Endodermal cell (in vitro differentiated cells): ENCODE measurements at regions not wholly inside any gene's neighbourhood (a gene's known extent, or its start where the extent isn't known, plus 50 kb on each side); places are given as distances from the start of the nearest gene placed in this dataset.

ENCODE experiments used
- DNase-seq: peaks from one replicate; pipeline ENCODE4 v3.0.0-alpha.2; 2017
- H3K27ac ChIP-seq: 2 replicates; pipeline ENCODE4 v1.5.1; 2013; ENCODE audit warnings: mild to moderate bottlenecking, low read depth, low read length, moderate library complexity
- H3K27me3 ChIP-seq: 2 replicates; pipeline ENCODE4 v1.6.1; 2013; ENCODE audit warnings: mild to moderate bottlenecking, low read length, moderate library complexity; ENCODE audit not compliant: insufficient read depth, control insufficient read depth, poor library complexity, severe bottlenecking
- H3K36me3 ChIP-seq: 2 replicates; pipeline ENCODE4 v1.7.0; 2013; ENCODE audit warnings: mild to moderate bottlenecking, low read length, moderate library complexity; ENCODE audit not compliant: control insufficient read depth, insufficient read depth
- H3K4me1 ChIP-seq: one replicate; pipeline ENCODE4 v1.7.0; 2013; ENCODE audit warnings: low read length; ENCODE audit not compliant: control insufficient read depth, insufficient read depth
- H3K4me3 ChIP-seq: 2 replicates; pipeline ENCODE4 v1.5.1; 2013; ENCODE audit warnings: mild to moderate bottlenecking, low read length, moderate library complexity
- H3K9ac ChIP-seq: 2 replicates; pipeline ENCODE4 v1.6.1; 2013; ENCODE audit warnings: mild to moderate bottlenecking, low read length, moderate library complexity; ENCODE audit not compliant: poor library complexity, severe bottlenecking; ENCODE audit errors: extremely low read depth
- H3K9me3 ChIP-seq: 2 replicates; pipeline ENCODE4 v1.6.1; 2013; ENCODE audit warnings: mild to moderate bottlenecking, low read length, moderate library complexity; ENCODE audit not compliant: control insufficient read depth
- H3K27ac Mint-ChIP-seq: 2 replicates; pipeline ENCODE4 v1.8.0; 2020; ENCODE audit warnings: mixed read lengths
- H3K27me3 Mint-ChIP-seq: 2 replicates; pipeline ENCODE4 v1.8.0; 2021; ENCODE audit warnings: mild to moderate bottlenecking, mixed read lengths; ENCODE audit not compliant: insufficient read depth
- H3K36me3 Mint-ChIP-seq: 2 replicates; pipeline ENCODE4 v1.8.0; 2020; ENCODE audit warnings: low read depth, mixed read lengths
- H3K4me1 Mint-ChIP-seq: 2 replicates; pipeline ENCODE4 v1.8.0; 2020; ENCODE audit warnings: mixed read lengths
- H3K4me3 Mint-ChIP-seq: 2 replicates; pipeline ENCODE4 v1.8.0; 2020; ENCODE audit warnings: mild to moderate bottlenecking, moderate library complexity, mixed read lengths
- H3K9me3 Mint-ChIP-seq: 2 replicates; pipeline ENCODE4 v1.8.0; 2020; ENCODE audit warnings: mild to moderate bottlenecking, mixed read lengths
- CTCF ChIP-seq: fragments of 200-600 bp; sonication (generic); conservative IDR thresholded peaks from 2 replicates; pipeline ENCODE4 v1.5.0; 2021; ENCODE audit warnings: antibody characterized with exemption, mild to moderate bottlenecking
- WGBS, 2 experiments: methylation state at CpG; one replicate each; pipeline versions ENCODE4 v1.1.5 to v1.1.7; 2013; ENCODE audit warnings: missing lambda C conversion rate in 2 of 2, mixed read lengths in 1 of 2; ENCODE audit not compliant: insufficient coverage in 1 of 2, insufficient read length in 1 of 2; 5-methylcytosine and 5-hydroxymethylcytosine counted together

GRCh38 chr11:95487938-95488337 is 256.9 kb upstream of the SESN3 start:
- Histone ChIP-seq H3K27me3 (no peaks in the 10 kb centered on the region), H3K9ac (no peak overlapping the region), H3K4me1 (peaks cover 10% of the 10 kb centered on the region), H3K36me3 (no peaks in the 10 kb centered on the region), H3K4me3 (peak overlapping the region; percentile 46), H3K27ac (no peak overlapping the region), H3K9me3 (peaks cover 8% of the 10 kb centered on the region)
- Mint-ChIP-seq H3K27ac (no peak overlapping the region), H3K9me3 (peaks cover 23% of the 10 kb centered on the region), H3K4me1 (peaks cover 17% of the 10 kb centered on the region), H3K36me3 (peaks cover 3% of the 10 kb centered on the region), H3K27me3 (peaks cover 25% of the 10 kb centered on the region), H3K4me3 (peak overlapping the region; percentile 18)
- TF ChIP-seq CTCF: no peak
- peak; percentile 67 for DNase-seq
- WGBS, 2 experiments: 30 to 54% methylated on average over 4 to 5 of the region's 5 CpGs

GRCh38 chr11:95487391-95487790 is 256.4 kb upstream of the SESN3 start:
- DNase-seq: no peak
- 33 to 62% methylated on average over 1 to 2 of the region's 2 CpGs for WGBS, 2 experiments
- no peak for TF ChIP-seq CTCF
- Mint-ChIP-seq H3K4me3 (peak overlapping the region; percentile 18), H3K27me3 (peaks cover 24% of the 10 kb centered on the region), H3K27ac (no peak overlapping the region), H3K36me3 (peaks cover 3% of the 10 kb centered on the region), H3K9me3 (peaks cover 26% of the 10 kb centered on the region), H3K4me1 (peaks cover 17% of the 10 kb centered on the region)
- Histone ChIP-seq H3K27me3 (no peaks in the 10 kb centered on the region), H3K9me3 (peaks cover 8% of the 10 kb centered on the region), H3K36me3 (no peaks in the 10 kb centered on the region), H3K27ac (peak overlapping the region; percentile 61), H3K4me3 (no peak overlapping the region), H3K4me1 (peaks cover 10% of the 10 kb centered on the region), H3K9ac (no peak overlapping the region)

- Histone ChIP-seq H3K27me3 (no peaks in the 10 kb centered on the region), H3K9ac (no peak overlapping the region), H3K36me3 (no peaks in the 10 kb centered on the region), H3K4me1 (peaks cover 10% of the 10 kb centered on the region), H3K27ac (no peak overlapping the region), H3K9me3 (peaks cover 8% of the 10 kb centered on the region), H3K4me3 (no peak overlapping the region)
- TF ChIP-seq CTCF: no peak
- peak overlapping the region; percentile 18 for H3K4me3 Mint-ChIP-seq
- DNase-seq: no peak
- peaks cover 24% of the 10 kb centered on the region for H3K27me3 Mint-ChIP-seq
- H3K9me3 Mint-ChIP-seq: peaks cover 30% of the 10 kb centered on the region
- peaks cover 3% of the 10 kb centered on the region for H3K36me3 Mint-ChIP-seq
- H3K27ac Mint-ChIP-seq: no peak overlapping the region
- H3K4me1 Mint-ChIP-seq: peaks cover 17% of the 10 kb centered on the region
- WGBS, 2 experiments: 92 to 97% methylated on average over 2 to 8 of the region's 9 CpGs
Measured at GRCh38 chr11:95486979-95487378, 256.0 kb upstream of the SESN3 start.
